GM12878 (cell line): ENCODE measurements at regions not wholly inside any gene's neighbourhood (a gene's known extent, or its start where the extent isn't known, plus 50 kb on each side); places are given as distances from the start of the nearest gene placed in this dataset.

ENCODE experiments used
- ATAC-seq: fragments of 200-7000 bp; cut with Tn5 transposase; 3 replicates; pipeline ENCODE4 v1.9.1; 2020; ENCODE audit warnings: mild to moderate bottlenecking, moderate library complexity
- BruUV-seq: library from RNA; stranded (reverse); fragments of 400-500 nt; replicated peaks from 2 replicates; lab custom pipeline; 2021; lab: Mats Ljungman, UMichigan
- CTCF ChIA-PET: fragments of 300-600 bp; sonication (Branson Sonifier 250); formaldehyde crosslinking; extraction: SDS; loops from one replicate; lab custom pipeline; 2021; ENCODE audit warnings: inconsistent platforms; lab: Yijun Ruan, JAX
- POLR2A ChIA-PET: fragments of 350-600 bp; formaldehyde crosslinking; extraction: SDS; loops from one replicate; lab custom pipeline; 2021; ENCODE audit warnings: inconsistent platforms; lab: Charles Lee
- RAD21 ChIA-PET: fragments of 300-600 bp; sonication (Branson Sonifier 250); formaldehyde crosslinking; loops from one replicate; lab custom pipeline; 2023; ENCODE audit warnings: antibody characterized with exemption; ENCODE audit not compliant: unreplicated experiment; lab: Charles Lee
- SMC1A ChIA-PET: fragments of 300-600 bp; sonication (Branson Sonifier 250); formaldehyde crosslinking; loops from one replicate; lab custom pipeline; 2023; ENCODE audit not compliant: unreplicated experiment, uncharacterized antibody; lab: Charles Lee
- DNase-seq: peaks from one replicate; pipeline ENCODE4 v3.0.0-alpha.2; 2011; ENCODE audit warnings: low read depth, low spot score
- FAIRE-seq: peaks from 3 replicates; lab custom pipeline; 2011; peaks lifted over from hg19 to GRCh38; lab: Jason Lieb, UNC
- H2AFZ ChIP-seq: 2 replicates; pipeline ENCODE4 v1.6.0; 2011; ENCODE audit warnings: low read depth, low read length, control low read depth; ENCODE audit not compliant: control insufficient read depth
- H3K27ac ChIP-seq: 2 replicates; pipeline ENCODE4 v1.5.1; 2011; ENCODE audit warnings: control low read depth; ENCODE audit not compliant: control insufficient read depth, insufficient read depth
- H3K27me3 ChIP-seq, 2 experiments: replicated peaks in 1 of 2; 2 replicates each; pipeline versions ENCODE4 v1.6.0 to v1.6.1; 2011; ENCODE audit warnings: low read length in 1 of 2; ENCODE audit not compliant: control insufficient read depth in 2 of 2, insufficient read depth in 2 of 2
- H3K36me3 ChIP-seq, 2 experiments: 2 replicates each; pipeline ENCODE4 v1.5.1; 2011; ENCODE audit warnings: low read length in 1 of 2; ENCODE audit not compliant: control insufficient read depth in 2 of 2, insufficient read depth in 2 of 2
- H3K4me1 ChIP-seq: 2 replicates; pipeline ENCODE4 v1.6.1; 2011; ENCODE audit warnings: mild to moderate bottlenecking, low read length, moderate library complexity, mixed read lengths; ENCODE audit not compliant: control insufficient read depth, insufficient read depth
- H3K4me2 ChIP-seq: 2 replicates; pipeline ENCODE4 v1.6.0; 2011; ENCODE audit warnings: control low read depth; ENCODE audit not compliant: control insufficient read depth, insufficient read depth
- H3K4me3 ChIP-seq: fragments of 200-600 bp; sonication (generic); 2 replicates; pipeline ENCODE4 v1.5.1; 2016
- H3K79me2 ChIP-seq: 2 replicates; pipeline ENCODE4 v1.6.0; 2011; ENCODE audit warnings: low read length; ENCODE audit not compliant: control insufficient read depth, insufficient read depth
- H3K9ac ChIP-seq: 2 replicates; pipeline ENCODE4 v1.8.0; 2011; ENCODE audit warnings: low read length, control low read depth, mixed read lengths; ENCODE audit not compliant: control insufficient read depth, insufficient read depth
- H3K9me3 ChIP-seq: replicated peaks from 3 replicates; pipeline ENCODE4 v1.5.1; 2011; ENCODE audit warnings: mild to moderate bottlenecking, low read length; ENCODE audit not compliant: control insufficient read depth, insufficient read depth
- H4K20me1 ChIP-seq: 2 replicates; pipeline ENCODE4 v1.6.0; 2011; ENCODE audit not compliant: control insufficient read depth, insufficient read depth
- HDGF ChIP-seq: fragments of 450-650 bp; IDR thresholded peaks from 2 replicates; pipeline ENCODE4 v1.6.1; 2016; ENCODE audit warnings: antibody characterized with exemption
- IKZF2 ChIP-seq, 2 experiments: fragments of 450-650 bp; IDR thresholded peaks; 2 replicates each; pipeline ENCODE4 v1.6.1; 2017; ENCODE audit warnings: mild to moderate bottlenecking in 2 of 2, moderate library complexity in 2 of 2
- MLLT1 ChIP-seq: fragments of 450-650 bp; IDR thresholded peaks from 2 replicates; pipeline ENCODE4 v1.6.1; 2016; ENCODE audit warnings: mild to moderate bottlenecking
- NFXL1 ChIP-seq: fragments of 450-650 bp; IDR thresholded peaks from 2 replicates; pipeline ENCODE4 v1.6.1; 2017; ENCODE audit warnings: antibody characterized with exemption, mild to moderate bottlenecking, borderline replicate concordance
- NR2F1 ChIP-seq: fragments of 450-650 bp; conservative IDR thresholded peaks from 2 replicates; pipeline ENCODE4 v1.6.1; 2017; ENCODE audit warnings: mild to moderate bottlenecking
- PAX5 ChIP-seq: IDR thresholded peaks from 2 replicates; pipeline ENCODE4 v1.6.1; 2011; ENCODE audit warnings: low read depth, low read length, borderline replicate concordance
- RFX5 ChIP-seq: IDR thresholded peaks from 2 replicates; pipeline ENCODE4 v1.6.1; 2011; ENCODE audit warnings: low read depth, low read length, improper control_type of control experiment
- TCF12 ChIP-seq: IDR thresholded peaks from 2 replicates; pipeline ENCODE4 v1.6.1; 2011; ENCODE audit warnings: low read depth, mild to moderate bottlenecking, low read length
- WGBS: methylation state at CpG from one replicate; pipeline ENCODE4 v1.1.6; 2016; ENCODE audit warnings: low lambda C conversion rate; ENCODE audit not compliant: insufficient replicate concordance, insufficient coverage; ENCODE audit errors: missing lambda C conversion rate; 5-methylcytosine and 5-hydroxymethylcytosine counted together
- in situ Hi-C: fragments of 300-500 bp; cut with MboI; formaldehyde crosslinking; loops from 9 replicates; pipeline ENCODE4 v1.14.3; 2018; ENCODE audit warnings: mixed read lengths
- intact Hi-C: fragments of 100-400 bp; cut with micrococcal nuclease; formaldehyde crosslinking; loops from one replicate; pipeline ENCODE4 v1.14.2; 2022; ENCODE audit not compliant: unreplicated experiment
- TF ChIP-seq, protein P1 (sequence below): fragments of 450-650 bp; IDR thresholded peaks from 2 replicates; pipeline ENCODE4 v1.6.1; 2016; ENCODE audit warnings: mild to moderate bottlenecking, moderate library complexity, borderline replicate concordance
- TF ChIP-seq, protein P2 (sequence below): IDR thresholded peaks from 2 replicates; pipeline ENCODE4 v1.6.1; 2011; ENCODE audit warnings: low read depth, mild to moderate bottlenecking, low read length, moderate library complexity, borderline replicate concordance; ENCODE audit errors: extremely low read depth
- TF ChIP-seq, protein P3 (sequence below): fragments of 450-650 bp; IDR thresholded peaks from 2 replicates; pipeline ENCODE4 v1.6.1; 2017; ENCODE audit warnings: borderline replicate concordance

- TF ChIP-seq, protein P1, sequence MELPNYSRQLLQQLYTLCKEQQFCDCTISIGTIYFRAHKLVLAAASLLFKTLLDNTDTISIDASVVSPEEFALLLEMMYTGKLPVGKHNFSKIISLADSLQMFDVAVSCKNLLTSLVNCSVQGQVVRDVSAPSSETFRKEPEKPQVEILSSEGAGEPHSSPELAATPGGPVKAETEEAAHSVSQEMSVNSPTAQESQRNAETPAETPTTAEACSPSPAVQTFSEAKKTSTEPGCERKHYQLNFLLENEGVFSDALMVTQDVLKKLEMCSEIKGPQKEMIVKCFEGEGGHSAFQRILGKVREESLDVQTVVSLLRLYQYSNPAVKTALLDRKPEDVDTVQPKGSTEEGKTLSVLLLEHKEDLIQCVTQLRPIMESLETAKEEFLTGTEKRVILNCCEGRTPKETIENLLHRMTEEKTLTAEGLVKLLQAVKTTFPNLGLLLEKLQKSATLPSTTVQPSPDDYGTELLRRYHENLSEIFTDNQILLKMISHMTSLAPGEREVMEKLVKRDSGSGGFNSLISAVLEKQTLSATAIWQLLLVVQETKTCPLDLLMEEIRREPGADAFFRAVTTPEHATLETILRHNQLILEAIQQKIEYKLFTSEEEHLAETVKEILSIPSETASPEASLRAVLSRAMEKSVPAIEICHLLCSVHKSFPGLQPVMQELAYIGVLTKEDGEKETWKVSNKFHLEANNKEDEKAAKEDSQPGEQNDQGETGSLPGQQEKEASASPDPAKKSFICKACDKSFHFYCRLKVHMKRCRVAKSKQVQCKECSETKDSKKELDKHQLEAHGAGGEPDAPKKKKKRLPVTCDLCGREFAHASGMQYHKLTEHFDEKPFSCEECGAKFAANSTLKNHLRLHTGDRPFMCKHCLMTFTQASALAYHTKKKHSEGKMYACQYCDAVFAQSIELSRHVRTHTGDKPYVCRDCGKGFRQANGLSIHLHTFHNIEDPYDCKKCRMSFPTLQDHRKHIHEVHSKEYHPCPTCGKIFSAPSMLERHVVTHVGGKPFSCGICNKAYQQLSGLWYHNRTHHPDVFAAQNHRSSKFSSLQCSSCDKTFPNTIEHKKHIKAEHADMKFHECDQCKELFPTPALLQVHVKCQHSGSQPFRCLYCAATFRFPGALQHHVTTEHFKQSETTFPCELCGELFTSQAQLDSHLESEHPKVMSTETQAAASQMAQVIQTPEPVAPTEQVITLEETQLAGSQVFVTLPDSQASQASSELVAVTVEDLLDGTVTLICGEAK, result no peak
- no peak for TF ChIP-seq IKZF2 (IDR thresholded peaks at IDR 0.05)
Measured at GRCh38 chr18:24685254-24685959, 225.0 kb downstream of the HRH4 start (continued).

DNA sequence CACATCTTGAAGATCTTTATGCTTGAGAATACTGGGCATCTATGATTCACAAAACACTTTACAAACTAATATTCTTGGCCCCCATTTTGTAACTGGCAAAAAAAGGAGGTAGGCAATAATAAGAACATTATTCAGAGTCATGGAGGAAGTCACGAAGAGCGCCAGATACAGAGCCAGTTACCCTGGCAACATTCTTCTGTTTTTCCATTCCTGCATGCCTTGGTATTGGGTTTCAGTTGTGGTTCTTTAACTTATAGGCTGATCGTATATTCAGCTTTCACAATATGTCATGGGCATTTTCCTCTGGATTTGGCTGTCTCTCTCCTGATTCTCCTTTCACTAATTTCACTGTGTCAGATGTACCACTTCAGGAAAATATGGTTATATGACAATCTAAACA lies 234.7 kb downstream of the HRH4 start:
- DNase-seq (no peak), ATAC-seq (no peak), FAIRE-seq (no peak)
- Histone ChIP-seq H2AFZ (no peak overlapping the region), H3K27me3 (no peaks in the 10 kb centered on the region), H3K36me3 (no peaks in the 10 kb centered on the region), H3K4me2 (no peak overlapping the region), H3K79me2 (no peaks in the 10 kb centered on the region), H3K9me3 (no peaks in the 10 kb centered on the region; the same call in 2 of the 3 replicates), H4K20me1 (no peaks in the 10 kb centered on the region), H3K27ac (no peak overlapping the region), H3K4me1 (no peaks in the 10 kb centered on the region), H3K4me3 (no peak overlapping the region), H3K9ac (no peak overlapping the region)
- ChIA-PET CTCF (no interaction called here), RAD21 (no interaction called here), SMC1A (no interaction called here), POLR2A (no interaction called here)
- intact Hi-C loops (no loop called here), in situ Hi-C loops (no loop called here)
- BruUV-seq, result no TSS peak
- WGBS, result 13% methylated on average over 3 of the region's 3 CpGs
- TF ChIP-seq, protein P2, sequence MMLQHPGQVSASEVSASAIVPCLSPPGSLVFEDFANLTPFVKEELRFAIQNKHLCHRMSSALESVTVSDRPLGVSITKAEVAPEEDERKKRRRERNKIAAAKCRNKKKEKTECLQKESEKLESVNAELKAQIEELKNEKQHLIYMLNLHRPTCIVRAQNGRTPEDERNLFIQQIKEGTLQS, result no peak
- TF ChIP-seq NR2F1 (no peak), PAX5 (no peak), TCF12 (no peak), NFXL1 (no peak), MLLT1 (no peak), HDGF (no peak), RFX5 (no peak)
- TF ChIP-seq, protein P3, sequence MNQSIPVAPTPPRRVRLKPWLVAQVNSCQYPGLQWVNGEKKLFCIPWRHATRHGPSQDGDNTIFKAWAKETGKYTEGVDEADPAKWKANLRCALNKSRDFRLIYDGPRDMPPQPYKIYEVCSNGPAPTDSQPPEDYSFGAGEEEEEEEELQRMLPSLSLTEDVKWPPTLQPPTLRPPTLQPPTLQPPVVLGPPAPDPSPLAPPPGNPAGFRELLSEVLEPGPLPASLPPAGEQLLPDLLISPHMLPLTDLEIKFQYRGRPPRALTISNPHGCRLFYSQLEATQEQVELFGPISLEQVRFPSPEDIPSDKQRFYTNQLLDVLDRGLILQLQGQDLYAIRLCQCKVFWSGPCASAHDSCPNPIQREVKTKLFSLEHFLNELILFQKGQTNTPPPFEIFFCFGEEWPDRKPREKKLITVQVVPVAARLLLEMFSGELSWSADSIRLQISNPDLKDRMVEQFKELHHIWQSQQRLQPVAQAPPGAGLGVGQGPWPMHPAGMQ, result no peak
